HG03342 (cell line): ENCODE measurements at regions not wholly inside any gene's neighbourhood (a gene's known extent, or its start where the extent isn't known, plus 50 kb on each side); places are given as distances from the start of the nearest gene placed in this dataset.
"Not testable (repeated sequence)": the region's sequence is repeated elsewhere in the genome, so short reads cannot be mapped to it uniquely, and the experiment has no call there.

Experiments used
- ATAC-seq: cut with Tn5 transposase; IDR thresholded peaks from one replicate; pipeline ENCODE4 v1.9.1; 2021; ENCODE audit warnings: mild to moderate bottlenecking, moderate library complexity; ENCODE audit not compliant: unreplicated experiment

- ATAC-seq = not testable (repeated sequence)
Measured at GRCh38 chr2:87075054-87075790, 53.6 kb upstream of the PLGLB1 start.

GRCh38 chr2:87075791-87076252 lies 54.2 kb upstream of the PLGLB1 start:
- peak; percentile 45 for ATAC-seq

- ATAC-seq = peak; percentile 89
Measured at GRCh38 chr2:87076253-87077123, 54.8 kb upstream of the PLGLB1 start.

GRCh38 chr2:87077124-87077446 lies 55.4 kb upstream of the PLGLB1 start:
- not testable (repeated sequence) for ATAC-seq

- not testable (repeated sequence) for ATAC-seq
Measured at GRCh38 chr2:87081727-87082126, 60.1 kb upstream of the PLGLB1 start.

GRCh38 chr2:87088079-87088478 lies 66.4 kb upstream of the PLGLB1 start:
- not testable (repeated sequence) for ATAC-seq

GRCh38 chr2:87089401-87089800 lies 67.8 kb upstream of the PLGLB1 start:
- ATAC-seq = not testable (repeated sequence)

GRCh38 chr2:87093252-87093651 lies 71.6 kb upstream of the PLGLB1 start:
- not testable (repeated sequence) for ATAC-seq

- not testable (repeated sequence) for ATAC-seq
Measured at GRCh38 chr2:87093937-87094529, 72.4 kb upstream of the PLGLB1 start.

GRCh38 chr2:87095804-87096203 lies 74.2 kb upstream of the PLGLB1 start:
- ATAC-seq = not testable (repeated sequence)

- not testable (repeated sequence) for ATAC-seq
Measured at GRCh38 chr2:87128761-87129553, 107.3 kb upstream of the PLGLB1 start.

- not testable (repeated sequence) for ATAC-seq
Measured at GRCh38 chr2:87132577-87132976, 110.9 kb upstream of the PLGLB1 start.

- not testable (repeated sequence) for ATAC-seq
Measured at GRCh38 chr2:87151835-87152493, 130.3 kb upstream of the PLGLB1 start.

- not testable (repeated sequence) for ATAC-seq
Measured at GRCh38 chr2:87174454-87174853, 152.8 kb upstream of the PLGLB1 start.

- not testable (repeated sequence) for ATAC-seq
Measured at GRCh38 chr2:87183373-87183772, 161.7 kb upstream of the PLGLB1 start.

- not testable (repeated sequence) for ATAC-seq
Measured at GRCh38 chr2:87184260-87184659, 162.6 kb upstream of the PLGLB1 start.

GRCh38 chr2:87189214-87189613 lies 167.6 kb upstream of the PLGLB1 start:
- ATAC-seq = not testable (repeated sequence)

- ATAC-seq = not testable (repeated sequence)
Measured at GRCh38 chr2:87193336-87193735, 171.7 kb upstream of the PLGLB1 start.

- not testable (repeated sequence) for ATAC-seq
Measured at GRCh38 chr2:87194254-87194999, 172.8 kb upstream of the PLGLB1 start.
